GM19043 (cell line): ENCODE measurements at regions not wholly inside any gene's neighbourhood (a gene's known extent, or its start where the extent isn't known, plus 50 kb on each side); places are given as distances from the start of the nearest gene placed in this dataset.

Experiments used
- ATAC-seq: cut with Tn5 transposase; IDR thresholded peaks from one replicate; pipeline ENCODE4 v1.9.1; 2021; ENCODE audit warnings: low read depth; ENCODE audit not compliant: unreplicated experiment

GRCh38 chr14:98835051-98835824, 436.8 kb downstream of the BCL11B start:
- no peak for ATAC-seq

- ATAC-seq = no peak
Measured at GRCh38 chr14:98835825-98836100, 436.2 kb downstream of the BCL11B start.

- ATAC-seq = no peak
Measured at GRCh38 chr14:98840091-98840490, 431.9 kb downstream of the BCL11B start.

GRCh38 chr14:98840511-98840910, 431.5 kb downstream of the BCL11B start:
- no peak for ATAC-seq

- ATAC-seq = no peak
Measured at GRCh38 chr14:98844456-98844855, 427.5 kb downstream of the BCL11B start.

GRCh38 chr14:98847521-98848468, 424.2 kb downstream of the BCL11B start:
- no peak for ATAC-seq

GRCh38 chr14:98853063-98853729, 418.8 kb downstream of the BCL11B start:
- ATAC-seq = no peak

GRCh38 chr14:98855926-98856715, 415.9 kb downstream of the BCL11B start:
- ATAC-seq = no peak

- ATAC-seq = no peak
Measured at GRCh38 chr14:98858158-98858557, 413.8 kb downstream of the BCL11B start.

- ATAC-seq = no peak
Measured at GRCh38 chr14:98858561-98858960, 413.4 kb downstream of the BCL11B start.

- ATAC-seq = no peak
Measured at GRCh38 chr14:98859301-98859700, 412.7 kb downstream of the BCL11B start.

GRCh38 chr14:98864211-98864610, 407.8 kb downstream of the BCL11B start:
- no peak for ATAC-seq

- no peak for ATAC-seq
Measured at GRCh38 chr14:98867146-98867545, 404.9 kb downstream of the BCL11B start.

GRCh38 chr14:98867726-98868125, 404.3 kb downstream of the BCL11B start:
- ATAC-seq = no peak

GRCh38 chr14:98868866-98869265, 403.1 kb downstream of the BCL11B start:
- no peak for ATAC-seq

- no peak for ATAC-seq
Measured at GRCh38 chr14:98871796-98872195, 400.2 kb downstream of the BCL11B start.

- no peak for ATAC-seq
Measured at GRCh38 chr14:98877065-98877464, 394.9 kb downstream of the BCL11B start.

- ATAC-seq = no peak
Measured at GRCh38 chr14:98878282-98878681, 393.7 kb downstream of the BCL11B start.

- no peak for ATAC-seq
Measured at GRCh38 chr14:98886982-98887381, 385.0 kb downstream of the BCL11B start.

GRCh38 chr14:98888281-98888680, 383.7 kb downstream of the BCL11B start:
- no peak for ATAC-seq
